Activated CD4-positive, alpha-beta T cell treated with anti-CD3 and anti-CD28 coated beads for 36 hours (primary cell): ENCODE measurements at regions not wholly inside any gene's neighbourhood (a gene's known extent, or its start where the extent isn't known, plus 50 kb on each side); places are given as distances from the start of the nearest gene placed in this dataset.
A peak's percentile ranks its signal among the peaks of the same experiment; 100 is the strongest.

ENCODE experiments used
- ATAC-seq: fragments of 200-7000 bp; cut with Tn5 transposase; one replicate; pipeline ENCODE4 v1.10.0; 2021; ENCODE audit warnings: mild to moderate bottlenecking, moderate library complexity
- CTCF ChIA-PET: fragments of 350-600 bp; sonication (Branson Sonifier 250); formaldehyde crosslinking; loops from one replicate; lab custom pipeline; 2021; ENCODE audit warnings: antibody characterized with exemption; lab: Charles Lee
- POLR2A ChIA-PET: fragments of 350-600 bp; sonication (Branson Sonifier 250); formaldehyde crosslinking; loops from one replicate; lab custom pipeline; 2021; ENCODE audit warnings: antibody characterized with exemption, inconsistent platforms; lab: Charles Lee
- DNase-seq: peaks from one replicate; pipeline ENCODE4 v3.0.0-alpha.2; 2020
- H3K27ac Mint-ChIP-seq: one replicate; pipeline ENCODE4 v1.8.0; 2021; ENCODE audit warnings: mixed read lengths
- H3K27me3 Mint-ChIP-seq: one replicate; pipeline ENCODE4 v1.8.0; 2021; ENCODE audit warnings: mixed read lengths
- H3K36me3 Mint-ChIP-seq: one replicate; pipeline ENCODE4 v1.8.0; 2021; ENCODE audit warnings: low read depth, mixed read lengths
- H3K4me1 Mint-ChIP-seq: one replicate; pipeline ENCODE4 v1.8.0; 2021; ENCODE audit warnings: mixed read lengths
- H3K4me3 Mint-ChIP-seq: one replicate; pipeline ENCODE4 v1.8.0; 2021; ENCODE audit warnings: mild to moderate bottlenecking, moderate library complexity, mixed read lengths
- H3K9me3 Mint-ChIP-seq: one replicate; pipeline ENCODE4 v1.8.0; 2021; ENCODE audit warnings: low read depth, mixed read lengths
- intact Hi-C, 2 experiments: fragments of 100-400 bp; cut with DNase I in 1 of 2; cut with micrococcal nuclease in 1 of 2; formaldehyde crosslinking; loops; one replicate each; pipeline versions ENCODE4 v1.14.2 to v1.15.1; 2022 to 2024; cut with DNase I, micrococcal nuclease

DNA sequence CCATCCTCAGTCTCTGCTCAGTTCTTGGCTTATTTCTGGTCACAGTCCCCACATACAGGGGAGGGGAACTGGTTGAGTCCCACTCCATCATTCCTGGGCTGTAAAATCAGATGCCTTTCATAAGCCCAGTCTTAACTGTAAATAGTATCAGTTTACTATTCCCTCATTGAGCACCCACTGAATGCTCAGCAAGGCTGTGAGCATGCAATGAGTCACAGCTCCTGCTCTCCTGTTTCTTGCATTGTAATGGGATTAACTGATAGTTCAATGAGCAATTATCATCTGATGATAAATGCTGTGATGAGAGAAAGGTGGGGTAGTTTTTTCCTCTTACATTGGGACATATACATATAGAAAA lies 113.6 kb upstream of the TPM1 start:
- ATAC-seq (no peak), DNase-seq (no peak)
- no peaks in the 10 kb centered on the region for H3K36me3 Mint-ChIP-seq
- no peak overlapping the region for H3K4me3 Mint-ChIP-seq
- POLR2A ChIA-PET, result no interaction called here
- intact Hi-C loops, result no loop called here
- H3K27ac Mint-ChIP-seq, result no peak overlapping the region
- peaks cover 10% of the 10 kb centered on the region for H3K27me3 Mint-ChIP-seq
- H3K4me1 Mint-ChIP-seq, result no peaks in the 10 kb centered on the region
- no peaks in the 10 kb centered on the region for H3K9me3 Mint-ChIP-seq
- CTCF ChIA-PET, result interaction anchor here (1.0 kb wide), 1 partner anchor 12 kb away, joined by 3 read pairs; no protein-coding TSS in a partner anchor

DNA sequence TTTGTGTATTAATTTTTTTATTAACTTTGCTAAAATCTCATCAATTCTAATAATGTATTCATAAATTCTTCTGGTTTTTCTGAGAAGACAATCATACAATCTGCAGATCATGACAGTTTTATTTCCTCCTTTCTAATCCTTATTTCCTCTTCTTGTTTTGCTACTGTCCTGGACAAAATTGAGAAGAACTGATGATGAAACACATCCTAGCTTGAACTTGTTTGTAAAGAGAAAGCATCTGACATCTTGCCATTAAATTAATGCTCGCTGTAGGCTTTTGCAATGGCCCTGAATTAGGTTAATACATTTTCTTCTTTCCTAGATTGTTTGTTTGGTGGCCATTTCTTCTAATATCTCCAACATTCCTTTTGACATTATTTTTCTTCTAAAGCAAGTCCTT lies 110.9 kb upstream of the TPM1 start:
- CTCF ChIA-PET, result interaction anchor here (0.9 to 1.4 kb wide), 3 partner anchors 9 to 116 kb away, joined by 3 to 4 read pairs (median 3); no protein-coding TSS in a partner anchor
- intact Hi-C loops, result no loop called here
- POLR2A ChIA-PET, result interaction anchor here (0.6 kb wide), 1 partner anchor 160 kb away, joined by 4 read pairs; no protein-coding TSS in a partner anchor
- ATAC-seq (no peak), DNase-seq (no peak)
- H3K27me3 Mint-ChIP-seq, result peaks cover 24% of the 10 kb centered on the region
- H3K36me3 Mint-ChIP-seq, result no peaks in the 10 kb centered on the region
- no peak overlapping the region for H3K27ac Mint-ChIP-seq
- H3K9me3 Mint-ChIP-seq, result no peaks in the 10 kb centered on the region
- no peak overlapping the region for H3K4me3 Mint-ChIP-seq
- no peaks in the 10 kb centered on the region for H3K4me1 Mint-ChIP-seq

DNA sequence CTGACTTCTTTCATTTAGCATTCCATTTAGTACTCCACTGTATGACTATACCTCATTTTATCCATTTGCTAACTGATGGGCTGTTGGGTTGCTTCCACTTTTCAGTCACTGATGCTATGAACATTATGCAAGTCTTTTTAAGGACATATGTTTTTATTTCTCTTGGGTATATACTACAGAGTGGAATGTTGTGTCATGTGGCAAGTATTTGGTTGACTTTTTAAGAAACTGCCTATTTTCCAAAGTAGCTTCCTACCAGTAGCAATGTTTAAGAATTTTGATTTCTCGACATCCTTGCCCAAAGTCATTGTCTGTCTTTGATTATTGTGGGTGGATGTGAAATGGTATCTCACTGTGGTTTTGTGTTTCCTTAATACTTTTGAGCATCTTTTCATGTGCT lies 110.1 kb upstream of the TPM1 start:
- DNase-seq, result no peak
- peaks cover 22% of the 10 kb centered on the region for H3K27me3 Mint-ChIP-seq
- no peaks in the 10 kb centered on the region for H3K36me3 Mint-ChIP-seq
- no peaks in the 10 kb centered on the region for H3K9me3 Mint-ChIP-seq
- no peak overlapping the region for H3K4me3 Mint-ChIP-seq
- H3K27ac Mint-ChIP-seq, result no peak overlapping the region
- intact Hi-C loops, result no loop called here
- POLR2A ChIA-PET, result interaction anchor here (0.6 kb wide), 1 partner anchor 161 kb away, joined by 4 read pairs; no protein-coding TSS in a partner anchor
- no peak for ATAC-seq
- CTCF ChIA-PET, result interaction anchor here (0.9 to 1.4 kb wide), 3 partner anchors 10 to 115 kb away, joined by 3 to 4 read pairs (median 3); no protein-coding TSS in a partner anchor
- no peaks in the 10 kb centered on the region for H3K4me1 Mint-ChIP-seq

DNA sequence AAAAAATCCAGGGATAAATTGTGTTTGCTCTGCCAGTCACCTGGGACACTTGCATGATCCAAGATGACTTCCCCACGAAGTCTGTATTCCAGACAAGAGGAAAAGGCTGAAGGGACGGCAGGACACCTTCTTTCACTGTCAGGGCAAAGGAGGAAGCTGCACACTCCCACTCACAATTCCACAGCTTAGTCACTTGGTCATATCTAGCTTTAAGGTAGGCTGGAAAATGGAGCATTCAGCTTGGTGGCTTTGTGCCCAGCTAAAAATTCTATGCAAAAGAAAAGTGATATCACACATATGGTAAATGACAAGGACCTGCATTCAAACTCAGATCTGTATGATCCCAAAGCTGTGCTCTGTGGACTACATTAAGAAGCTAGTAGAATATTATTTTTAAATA lies 109.2 kb upstream of the TPM1 start:
- no peak for ATAC-seq
- H3K27ac Mint-ChIP-seq, result no peak overlapping the region
- no peak for DNase-seq
- H3K4me1 Mint-ChIP-seq, result no peaks in the 10 kb centered on the region
- ChIA-PET CTCF (interaction anchor here (0.7 kb wide), 1 partner anchor 16 kb away, joined by 4 read pairs; no protein-coding TSS in a partner anchor), POLR2A (no interaction called here)
- no peak overlapping the region for H3K4me3 Mint-ChIP-seq
- H3K9me3 Mint-ChIP-seq, result no peaks in the 10 kb centered on the region
- no peaks in the 10 kb centered on the region for H3K36me3 Mint-ChIP-seq
- H3K27me3 Mint-ChIP-seq, result peaks cover 28% of the 10 kb centered on the region
- intact Hi-C loops, result no loop called here

DNA sequence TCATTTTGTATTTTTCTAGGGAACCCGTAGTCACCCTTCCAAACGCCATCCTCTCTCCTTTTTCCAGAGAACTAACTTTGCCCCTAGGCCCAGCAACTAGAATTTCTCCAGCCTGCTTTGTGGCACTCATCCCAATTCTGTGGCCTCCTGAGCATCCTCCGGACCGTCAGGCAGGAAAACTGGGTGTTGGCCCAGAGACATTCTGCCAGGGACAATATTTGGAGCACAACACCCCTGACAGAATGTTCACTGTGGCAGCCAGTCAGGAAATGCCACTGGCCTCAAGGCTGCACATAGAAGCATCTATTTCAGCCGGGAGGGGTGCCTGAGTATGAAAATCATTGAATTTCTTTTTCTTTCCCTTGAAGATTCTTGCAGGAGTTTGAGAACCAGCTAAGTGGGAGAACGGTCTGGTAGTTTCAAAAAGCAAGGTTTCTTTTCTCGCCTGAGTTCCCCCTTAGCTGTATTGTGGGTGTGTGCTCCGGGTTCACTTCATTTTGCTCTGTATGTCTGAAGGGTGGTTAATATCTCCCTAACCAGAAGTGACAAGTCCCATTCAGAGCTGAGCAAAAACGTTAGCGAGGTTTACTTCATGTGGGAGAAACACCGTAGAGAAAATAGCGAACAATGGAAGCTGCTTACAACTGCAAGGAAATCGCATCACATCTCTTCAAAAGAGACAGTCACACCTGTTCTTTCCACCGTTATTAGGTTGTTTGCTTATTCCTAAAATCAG lies 108.1 kb upstream of the TPM1 start:
- intact Hi-C loops, result no loop called here
- no peak overlapping the region for H3K4me3 Mint-ChIP-seq
- DNase-seq (no peak), ATAC-seq (no peak)
- ChIA-PET CTCF (no interaction called here), POLR2A (no interaction called here)
- H3K9me3 Mint-ChIP-seq, result no peaks in the 10 kb centered on the region
- H3K27me3 Mint-ChIP-seq, result peaks cover 33% of the 10 kb centered on the region
- no peak overlapping the region for H3K27ac Mint-ChIP-seq
- H3K4me1 Mint-ChIP-seq, result peaks cover 4% of the 10 kb centered on the region
- H3K36me3 Mint-ChIP-seq, result no peaks in the 10 kb centered on the region

DNA sequence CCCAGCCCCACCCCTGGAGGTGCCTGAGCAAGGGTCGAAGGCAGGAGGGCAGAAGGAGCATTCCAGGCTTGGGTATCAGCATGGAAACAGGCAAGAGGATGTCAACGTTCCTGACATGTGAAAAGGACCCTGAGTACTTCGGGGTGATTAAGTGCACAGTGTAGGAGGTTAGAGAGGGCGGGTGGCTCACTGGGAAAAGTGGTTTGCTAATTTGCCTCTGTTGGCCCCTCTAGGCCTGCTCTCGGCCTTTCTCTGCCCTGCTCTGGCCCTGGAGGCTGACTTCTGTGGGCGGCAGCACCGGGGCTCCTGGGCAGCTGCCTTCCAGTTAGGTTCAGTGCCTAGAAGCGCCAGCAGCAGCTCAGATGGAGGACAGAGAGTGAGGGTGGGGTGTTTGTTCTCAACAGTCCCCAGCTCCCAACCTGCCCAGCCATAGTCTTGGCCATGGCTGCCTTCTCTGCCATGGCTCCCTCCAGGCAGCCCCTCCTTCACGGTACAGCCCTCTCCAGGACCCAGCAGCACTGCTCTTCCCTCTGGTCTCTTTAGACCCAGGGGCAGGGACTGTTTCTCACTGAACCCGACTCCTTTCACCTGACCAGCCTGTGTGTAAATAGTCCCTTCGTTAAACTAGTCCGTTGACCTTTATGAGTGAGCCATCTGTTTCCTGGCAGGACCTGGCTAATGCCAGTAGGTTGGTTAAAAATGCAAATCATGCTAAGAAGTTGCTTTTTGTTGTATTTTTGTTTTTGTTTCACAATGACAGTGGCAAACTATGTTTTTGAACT lies 107.1 kb upstream of the TPM1 start:
- ChIA-PET CTCF (interaction anchor here (1.0 kb wide), 1 partner anchor 8 kb away, joined by 3 read pairs; no protein-coding TSS in a partner anchor), POLR2A (no interaction called here)
- Mint-ChIP-seq H3K36me3 (no peaks in the 10 kb centered on the region), H3K4me1 (peaks cover 4% of the 10 kb centered on the region), H3K4me3 (no peak overlapping the region), H3K27ac (no peak overlapping the region), H3K27me3 (peaks cover 31% of the 10 kb centered on the region), H3K9me3 (no peaks in the 10 kb centered on the region)
- no peak for ATAC-seq
- intact Hi-C loops, result no loop called here
- no peak for DNase-seq

DNA sequence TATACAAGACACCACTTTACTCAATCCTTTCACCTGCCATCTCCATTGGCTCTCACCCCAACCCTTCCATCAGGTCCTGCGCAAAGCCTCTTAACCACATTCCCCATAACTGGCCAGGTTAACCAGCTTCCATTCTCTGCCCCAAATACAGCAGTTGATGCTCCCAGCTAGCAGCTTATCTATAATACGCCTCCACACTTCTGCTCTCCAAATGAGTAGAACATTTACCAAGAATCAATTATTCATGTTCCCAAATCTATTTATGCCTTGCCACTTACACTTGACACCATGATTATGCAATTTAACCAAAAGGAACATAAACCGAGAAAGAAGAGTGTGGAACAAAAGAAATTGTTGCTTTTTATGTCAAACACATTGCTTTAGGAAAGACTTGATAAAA lies 103.7 kb upstream of the TPM1 start:
- CTCF ChIA-PET, result no interaction called here
- Mint-ChIP-seq H3K4me3 (no peak overlapping the region), H3K4me1 (peaks cover 4% of the 10 kb centered on the region), H3K27ac (no peak overlapping the region), H3K27me3 (peaks cover 30% of the 10 kb centered on the region), H3K36me3 (no peaks in the 10 kb centered on the region), H3K9me3 (no peaks in the 10 kb centered on the region)
- ATAC-seq, result peak; percentile 34
- no peak for DNase-seq
- intact Hi-C loops, result no loop called here
- POLR2A ChIA-PET, result no interaction called here

DNA sequence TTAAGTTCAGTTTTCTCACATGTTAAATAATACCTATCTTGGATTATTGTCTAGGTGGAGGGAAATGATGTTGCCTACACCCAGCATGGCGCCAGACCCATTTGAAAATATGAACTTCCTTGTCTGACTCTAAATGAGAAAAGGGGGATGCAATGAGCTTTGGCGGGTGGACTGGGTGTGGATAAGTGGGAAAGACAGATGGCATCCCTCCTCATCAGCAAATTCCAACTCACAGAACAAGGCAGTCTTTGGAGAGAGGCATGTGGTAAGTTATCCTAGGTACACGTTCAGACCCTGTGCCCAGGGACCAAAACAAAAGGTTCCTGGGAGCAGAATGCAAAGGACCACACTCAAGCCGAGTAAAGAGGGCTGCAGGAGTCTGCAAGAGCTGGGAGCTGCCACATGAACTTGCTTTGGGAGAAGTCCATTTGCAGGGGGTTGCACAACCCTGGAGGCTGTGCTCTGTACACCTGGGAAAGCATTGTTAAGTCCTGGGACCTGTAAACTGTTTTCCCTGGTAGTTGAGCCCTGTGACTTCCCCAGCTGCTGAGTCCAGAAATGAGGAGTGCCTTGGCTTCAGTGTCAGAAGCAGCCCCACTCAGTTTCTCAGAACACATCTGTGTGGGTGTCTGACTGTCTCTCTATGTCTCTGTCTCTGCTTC lies 102.3 kb upstream of the TPM1 start:
- POLR2A ChIA-PET, result interaction anchor here (0.6 kb wide), 1 partner anchor 890 kb away, joined by 10 read pairs; no protein-coding TSS in a partner anchor
- intact Hi-C loops, result no loop called here
- Mint-ChIP-seq H3K4me1 (peaks cover 4% of the 10 kb centered on the region), H3K27ac (no peak overlapping the region), H3K36me3 (no peaks in the 10 kb centered on the region), H3K4me3 (no peak overlapping the region), H3K27me3 (peaks cover 26% of the 10 kb centered on the region), H3K9me3 (no peaks in the 10 kb centered on the region)
- DNase-seq (no peak), ATAC-seq (no peak)
- CTCF ChIA-PET, result interaction anchor here (0.6 kb wide), 1 partner anchor 169 kb away, joined by 3 read pairs; no protein-coding TSS in a partner anchor

DNA sequence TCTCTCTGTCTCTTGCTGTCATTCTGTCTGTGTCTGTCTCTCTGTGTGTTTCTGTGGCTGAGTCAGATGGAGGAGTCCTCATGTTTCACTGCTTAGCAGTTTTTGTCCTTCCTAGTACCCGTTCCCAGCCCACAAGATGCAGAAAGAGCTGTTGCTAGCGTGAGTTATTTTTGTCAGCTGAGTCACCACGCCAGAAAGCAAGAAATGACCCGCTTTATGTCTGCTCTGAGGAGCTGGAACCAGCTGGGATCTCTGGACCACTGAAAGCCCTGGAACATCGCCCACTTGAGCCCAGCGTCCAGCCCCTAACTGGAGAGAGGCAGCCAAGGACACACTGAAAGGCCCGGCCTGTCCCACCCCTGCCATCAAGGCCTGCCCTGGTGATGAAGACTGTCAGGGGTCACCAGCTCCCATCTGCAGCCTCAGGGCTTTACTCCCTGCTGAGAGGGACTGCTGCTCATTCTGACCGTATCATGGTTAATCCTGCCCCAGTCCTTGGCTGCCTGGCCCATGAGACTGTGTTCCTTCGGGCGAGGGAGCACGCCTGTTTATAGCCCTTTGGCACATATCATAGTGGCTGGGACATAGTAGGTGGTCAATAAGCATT lies 101.7 kb upstream of the TPM1 start:
- intact Hi-C loops, result no loop called here
- H3K36me3 Mint-ChIP-seq, result no peaks in the 10 kb centered on the region
- ATAC-seq (peak; percentile 86), DNase-seq (peak; percentile 38)
- ChIA-PET POLR2A (no interaction called here), CTCF (interaction anchor here (0.6 kb wide), 1 partner anchor 170 kb away, joined by 3 read pairs; no protein-coding TSS in a partner anchor)
- no peak overlapping the region for H3K27ac Mint-ChIP-seq
- H3K27me3 Mint-ChIP-seq, result peaks cover 22% of the 10 kb centered on the region
- H3K9me3 Mint-ChIP-seq, result no peaks in the 10 kb centered on the region
- no peak overlapping the region for H3K4me3 Mint-ChIP-seq
- H3K4me1 Mint-ChIP-seq, result peaks cover 4% of the 10 kb centered on the region

DNA sequence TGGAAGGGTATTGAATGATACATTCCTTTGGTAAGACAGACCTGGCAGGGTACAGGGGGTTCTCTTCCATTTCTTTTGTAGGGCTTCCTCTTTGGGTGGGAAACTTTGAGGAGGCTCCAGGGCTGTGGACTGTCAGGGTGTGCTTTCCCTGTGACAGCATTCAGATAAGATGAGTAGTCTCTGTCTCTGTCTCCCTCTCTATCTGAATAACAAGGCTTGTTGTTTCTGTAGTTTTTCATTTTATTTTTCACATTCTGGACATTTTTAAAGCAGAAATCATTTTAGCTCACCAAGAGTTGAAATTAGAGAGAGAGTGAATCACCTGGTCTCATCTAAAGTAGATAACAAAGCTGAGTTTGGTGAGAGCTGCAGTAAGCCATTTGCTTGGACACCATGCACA lies 100.8 kb upstream of the TPM1 start:
- H3K36me3 Mint-ChIP-seq, result no peaks in the 10 kb centered on the region
- no peak overlapping the region for H3K4me3 Mint-ChIP-seq
- H3K9me3 Mint-ChIP-seq, result no peaks in the 10 kb centered on the region
- CTCF ChIA-PET, result interaction anchor here (0.6 kb wide), 1 partner anchor 17 kb away, joined by 3 read pairs; no protein-coding TSS in a partner anchor
- ATAC-seq (no peak), DNase-seq (no peak)
- POLR2A ChIA-PET, result no interaction called here
- no peak overlapping the region for H3K27ac Mint-ChIP-seq
- H3K27me3 Mint-ChIP-seq, result peaks cover 18% of the 10 kb centered on the region
- intact Hi-C loops, result no loop called here
- H3K4me1 Mint-ChIP-seq, result peaks cover 4% of the 10 kb centered on the region

DNA sequence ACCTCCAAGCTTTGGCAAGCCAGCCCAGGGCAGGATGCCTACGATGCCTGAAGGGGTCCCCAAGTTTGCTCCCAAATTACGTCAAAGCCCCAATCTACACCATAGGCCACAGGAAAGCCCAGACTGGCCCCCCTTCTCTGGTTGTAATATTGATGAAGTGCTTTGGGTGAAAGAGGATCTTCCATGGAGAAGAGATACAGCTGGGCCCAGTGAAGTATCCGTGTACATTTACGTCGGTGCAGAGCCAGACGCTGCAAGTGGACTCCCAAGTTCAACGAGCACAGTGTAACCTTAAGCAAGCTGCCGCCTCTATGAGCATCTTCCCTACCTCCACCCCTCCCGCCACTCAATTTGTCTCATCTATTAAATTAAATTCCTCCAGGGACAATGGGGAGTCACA lies 100.1 kb upstream of the TPM1 start:
- Mint-ChIP-seq H3K4me1 (peaks cover 4% of the 10 kb centered on the region), H3K27ac (no peak overlapping the region), H3K9me3 (no peaks in the 10 kb centered on the region), H3K36me3 (no peaks in the 10 kb centered on the region), H3K27me3 (peaks cover 18% of the 10 kb centered on the region), H3K4me3 (no peak overlapping the region)
- DNase-seq, result no peak
- ChIA-PET POLR2A (no interaction called here), CTCF (interaction anchor here (0.6 kb wide), 1 partner anchor 17 kb away, joined by 3 read pairs; no protein-coding TSS in a partner anchor)
- intact Hi-C loops, result no loop called here
- ATAC-seq, result no peak
